ENCODE measurements at regions not wholly inside any gene's neighbourhood (a gene's known extent, or its start where the extent isn't known, plus 50 kb on each side); places are given as distances from the start of the nearest gene placed in this dataset.

DNA sequence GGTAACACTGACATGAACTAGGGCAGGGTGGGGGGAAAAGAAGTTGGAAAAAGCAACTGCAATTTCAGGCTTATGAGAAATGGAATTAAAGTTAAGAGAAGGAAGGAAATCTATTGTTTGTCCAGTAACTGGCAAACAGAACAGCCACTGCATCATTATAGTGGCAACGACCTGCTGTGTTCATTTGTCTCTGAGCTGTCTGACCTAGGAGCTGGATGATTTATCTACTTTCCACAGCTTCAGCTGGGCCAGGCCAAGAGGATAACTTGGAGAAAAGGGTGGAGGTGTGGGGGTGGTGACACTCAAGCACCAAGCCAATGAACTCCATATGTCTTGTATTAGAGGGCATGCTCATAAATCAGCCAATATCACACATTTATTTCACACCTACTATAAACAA, 291.5 kb upstream of the KLHL29 start:
- TF ChIP-seq ZFX (IDR thresholded peaks at IDR 0.05) = no peak
- TF ChIP-seq, protein P1, sequence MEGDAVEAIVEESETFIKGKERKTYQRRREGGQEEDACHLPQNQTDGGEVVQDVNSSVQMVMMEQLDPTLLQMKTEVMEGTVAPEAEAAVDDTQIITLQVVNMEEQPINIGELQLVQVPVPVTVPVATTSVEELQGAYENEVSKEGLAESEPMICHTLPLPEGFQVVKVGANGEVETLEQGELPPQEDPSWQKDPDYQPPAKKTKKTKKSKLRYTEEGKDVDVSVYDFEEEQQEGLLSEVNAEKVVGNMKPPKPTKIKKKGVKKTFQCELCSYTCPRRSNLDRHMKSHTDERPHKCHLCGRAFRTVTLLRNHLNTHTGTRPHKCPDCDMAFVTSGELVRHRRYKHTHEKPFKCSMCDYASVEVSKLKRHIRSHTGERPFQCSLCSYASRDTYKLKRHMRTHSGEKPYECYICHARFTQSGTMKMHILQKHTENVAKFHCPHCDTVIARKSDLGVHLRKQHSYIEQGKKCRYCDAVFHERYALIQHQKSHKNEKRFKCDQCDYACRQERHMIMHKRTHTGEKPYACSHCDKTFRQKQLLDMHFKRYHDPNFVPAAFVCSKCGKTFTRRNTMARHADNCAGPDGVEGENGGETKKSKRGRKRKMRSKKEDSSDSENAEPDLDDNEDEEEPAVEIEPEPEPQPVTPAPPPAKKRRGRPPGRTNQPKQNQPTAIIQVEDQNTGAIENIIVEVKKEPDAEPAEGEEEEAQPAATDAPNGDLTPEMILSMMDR (conservative IDR thresholded peaks at IDR 0.05) = no peak
- H3K27ac ChIP-seq = no peak overlapping the region

DNA sequence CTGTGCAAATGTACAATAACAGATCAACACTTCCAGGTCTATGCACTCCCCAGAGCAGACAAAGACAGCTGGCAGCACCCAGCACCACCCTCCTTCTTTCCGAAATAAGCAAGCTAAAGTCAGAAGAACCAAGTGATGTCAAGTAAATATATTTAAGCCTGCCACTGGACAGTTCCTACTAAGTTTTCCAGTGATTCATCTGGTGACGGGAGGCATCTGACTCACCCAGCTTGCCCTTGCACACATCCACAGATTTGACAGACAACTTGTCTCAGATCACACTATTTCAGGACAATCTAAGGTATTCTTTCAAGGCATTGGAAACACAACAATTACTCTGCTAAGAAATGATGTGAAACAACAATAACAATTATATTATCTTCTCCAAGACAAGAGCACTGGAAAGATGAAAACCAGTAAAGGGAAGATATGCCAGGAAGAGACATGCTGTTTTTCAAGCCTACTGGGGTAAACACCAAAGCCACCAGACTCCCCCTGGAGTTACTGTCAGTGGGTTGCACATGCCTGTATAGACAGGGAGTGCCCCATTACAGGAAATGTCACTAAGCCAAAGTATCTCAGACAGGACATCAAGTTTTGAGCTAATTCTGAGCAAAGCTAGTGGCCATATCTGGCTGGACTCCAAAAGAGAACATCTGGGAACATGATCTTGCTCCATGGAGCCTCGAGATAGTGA, 287.9 kb upstream of the KLHL29 start:
- TF ChIP-seq, protein P1 (conservative IDR thresholded peaks at IDR 0.05) = no peak
- TF ChIP-seq ZFX (IDR thresholded peaks at IDR 0.05) = no peak
- H3K27ac ChIP-seq = no peak overlapping the region

GRCh38 chr2:23100406-23100805, 284.6 kb upstream of the KLHL29 start:
- H3K27ac ChIP-seq = no peak overlapping the region
- TF ChIP-seq, protein P1 (conservative IDR thresholded peaks at IDR 0.05) = no peak
- no peak for TF ChIP-seq ZFX (IDR thresholded peaks at IDR 0.05)

- no peak overlapping the region for H3K27ac ChIP-seq
- TF ChIP-seq, protein P1 (conservative IDR thresholded peaks at IDR 0.05) = no peak
- no peak for TF ChIP-seq ZFX (IDR thresholded peaks at IDR 0.05)
Observed at GRCh38 chr2:23106242-23106785, 278.7 kb upstream of the KLHL29 start.

- H3K27ac ChIP-seq = no peak overlapping the region
- TF ChIP-seq ZFX (IDR thresholded peaks at IDR 0.05) = no peak
- TF ChIP-seq, protein P1 (conservative IDR thresholded peaks at IDR 0.05) = no peak
Observed at GRCh38 chr2:23107327-23107941, 277.5 kb upstream of the KLHL29 start.

DNA sequence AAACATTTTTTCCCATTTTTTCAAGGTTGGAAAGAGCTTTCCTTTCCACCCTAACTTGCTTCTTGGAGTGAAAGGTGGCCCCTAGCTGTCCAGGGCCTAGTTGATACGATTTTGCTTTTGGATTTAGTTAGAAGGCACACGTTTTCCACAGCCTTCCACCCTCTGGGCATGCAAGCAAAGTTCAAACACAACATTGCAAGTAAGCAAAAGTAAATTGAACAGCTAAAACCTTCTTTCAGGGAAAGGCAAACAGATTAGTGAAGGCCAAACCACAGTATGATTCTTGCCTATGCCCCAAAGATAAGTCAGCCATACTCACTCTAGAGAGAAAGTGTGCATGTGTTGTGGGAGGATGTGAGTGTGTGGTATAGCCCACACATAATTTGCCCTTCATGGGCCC, 273.7 kb upstream of the KLHL29 start:
- TF ChIP-seq, protein P1 (conservative IDR thresholded peaks at IDR 0.05) = no peak
- no peak for TF ChIP-seq ZFX (IDR thresholded peaks at IDR 0.05)
- no peak overlapping the region for H3K27ac ChIP-seq

DNA sequence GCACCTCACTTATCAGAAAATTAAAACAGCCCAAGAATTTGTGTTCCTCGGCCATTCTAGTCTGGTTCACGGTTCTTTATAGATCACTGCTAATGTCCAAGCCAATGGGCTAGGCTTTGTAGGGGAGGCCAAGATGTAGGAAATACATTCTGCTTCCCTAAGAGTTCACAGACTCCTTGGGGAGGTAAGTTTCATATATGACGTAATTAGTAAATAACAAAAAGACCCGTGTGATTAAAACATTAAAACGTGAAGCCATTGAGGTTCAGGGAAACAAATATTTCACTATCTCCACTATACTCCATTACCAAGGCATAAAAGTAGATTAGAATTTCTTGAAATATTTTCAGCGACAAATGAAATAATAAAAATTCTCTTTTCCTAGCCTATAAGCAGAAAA, 272.5 kb upstream of the KLHL29 start:
- H3K27ac ChIP-seq = no peak overlapping the region
- TF ChIP-seq ZFX (IDR thresholded peaks at IDR 0.05) = no peak
- TF ChIP-seq, protein P1 (conservative IDR thresholded peaks at IDR 0.05) = no peak

All from C4-2B (cell line).